ENCODE measurements at regions not wholly inside any gene's neighbourhood (a gene's known extent, or its start where the extent isn't known, plus 50 kb on each side); places are given as distances from the start of the nearest gene placed in this dataset.
"Not testable (repeated sequence)": the region's sequence is repeated elsewhere in the genome, so short reads cannot be mapped to it uniquely, and the experiment has no call there.

DNA sequence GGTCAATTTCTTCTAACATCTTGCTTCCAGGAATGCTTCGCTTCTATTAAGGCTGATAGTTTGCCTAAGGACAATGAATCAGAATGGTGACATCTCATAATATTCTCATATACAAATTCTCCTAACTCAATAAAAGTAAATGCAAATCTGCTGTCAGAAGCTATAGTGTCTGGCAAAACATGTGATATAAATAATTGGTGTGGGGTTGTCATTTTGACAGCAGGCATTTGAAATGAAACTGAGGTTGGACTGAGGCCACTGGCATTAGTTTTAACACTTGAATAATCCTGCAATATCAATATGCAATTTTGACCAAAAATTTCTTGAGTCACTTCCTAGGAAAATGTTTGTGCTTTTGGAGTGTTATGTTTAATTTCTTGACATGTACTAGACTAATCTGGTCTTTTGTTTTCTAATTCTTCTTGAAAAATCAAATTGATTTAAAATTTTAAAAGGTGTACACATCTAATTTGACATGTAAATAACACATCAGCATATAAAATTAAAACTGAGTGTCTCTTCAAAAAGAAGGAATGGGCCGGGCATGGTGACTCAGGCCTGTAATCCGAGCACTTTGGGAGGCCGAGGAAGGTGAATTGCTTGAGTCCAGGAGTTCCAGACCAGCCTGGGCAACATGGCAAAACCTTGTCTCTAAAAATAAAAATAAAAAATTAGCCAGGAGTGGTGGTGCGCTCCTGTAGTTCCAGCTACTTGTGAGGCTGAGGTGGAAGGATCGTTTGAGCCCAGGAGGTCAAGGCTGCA lies 92.3 kb upstream of the BTG1 start:
- intact Hi-C loops (cut with DNase I) = no loop called here
- TF ChIP-seq, protein P1, sequence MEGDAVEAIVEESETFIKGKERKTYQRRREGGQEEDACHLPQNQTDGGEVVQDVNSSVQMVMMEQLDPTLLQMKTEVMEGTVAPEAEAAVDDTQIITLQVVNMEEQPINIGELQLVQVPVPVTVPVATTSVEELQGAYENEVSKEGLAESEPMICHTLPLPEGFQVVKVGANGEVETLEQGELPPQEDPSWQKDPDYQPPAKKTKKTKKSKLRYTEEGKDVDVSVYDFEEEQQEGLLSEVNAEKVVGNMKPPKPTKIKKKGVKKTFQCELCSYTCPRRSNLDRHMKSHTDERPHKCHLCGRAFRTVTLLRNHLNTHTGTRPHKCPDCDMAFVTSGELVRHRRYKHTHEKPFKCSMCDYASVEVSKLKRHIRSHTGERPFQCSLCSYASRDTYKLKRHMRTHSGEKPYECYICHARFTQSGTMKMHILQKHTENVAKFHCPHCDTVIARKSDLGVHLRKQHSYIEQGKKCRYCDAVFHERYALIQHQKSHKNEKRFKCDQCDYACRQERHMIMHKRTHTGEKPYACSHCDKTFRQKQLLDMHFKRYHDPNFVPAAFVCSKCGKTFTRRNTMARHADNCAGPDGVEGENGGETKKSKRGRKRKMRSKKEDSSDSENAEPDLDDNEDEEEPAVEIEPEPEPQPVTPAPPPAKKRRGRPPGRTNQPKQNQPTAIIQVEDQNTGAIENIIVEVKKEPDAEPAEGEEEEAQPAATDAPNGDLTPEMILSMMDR (IDR thresholded peaks at IDR 0.05) = no peak
- TF ChIP-seq POLR2AphosphoS5 (IDR thresholded peaks at IDR 0.05) (no peak), POLR2A (IDR thresholded peaks at IDR 0.05; ENCODE audit: low read depth) (no peak), EP300 (IDR thresholded peaks at IDR 0.05) (no peak)
- no peaks in the 10 kb centered on the region for H3K27me3 ChIP-seq
- H3K9me3 ChIP-seq = no peaks in the 10 kb centered on the region
- no peaks in the 10 kb centered on the region for H3K36me3 ChIP-seq
- H3K4me3 ChIP-seq = no peak overlapping the region
- WGBS = 85% methylated on average over 6 of the region's 6 CpGs
- no peak overlapping the region for H3K27ac ChIP-seq (replicated peaks in 1 of 4)
- peaks cover under 1 to 4% (median 3%) of the 10 kb centered on the region in 4 donors for H3K4me1 ChIP-seq
- no peak for DNase-seq (ENCODE audit: extremely low spot score)

DNA sequence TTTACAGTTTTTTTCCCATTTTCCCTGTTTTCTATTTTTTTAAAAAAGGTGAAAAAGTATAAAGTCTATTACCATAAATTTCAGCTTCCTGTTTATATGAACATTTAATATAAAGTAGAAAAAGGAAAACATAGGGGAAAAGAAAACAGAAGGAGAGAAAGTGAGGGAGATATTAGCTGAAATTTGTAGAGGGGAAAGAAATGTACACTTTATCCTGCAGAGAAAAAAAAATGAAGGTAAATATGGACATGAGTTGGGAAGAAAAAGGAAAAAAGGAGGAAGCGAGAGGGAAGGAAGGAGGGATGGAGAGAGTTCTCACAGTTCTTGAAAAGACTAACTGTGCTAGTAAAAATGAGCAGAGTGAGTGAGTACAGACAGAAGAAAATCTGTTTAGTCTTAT lies 91.6 kb upstream of the BTG1 start:
- Histone ChIP-seq H3K27me3 (no peaks in the 10 kb centered on the region), H3K27ac (replicated peaks in 1 of 4) (no peak overlapping the region), H3K4me1 (no peaks in the 10 kb centered on the region), H3K4me3 (no peak overlapping the region), H3K36me3 (no peaks in the 10 kb centered on the region), H3K9me3 (no peaks in the 10 kb centered on the region)
- no peak for DNase-seq (ENCODE audit: extremely low spot score)
- no peak for TF ChIP-seq EP300 (IDR thresholded peaks at IDR 0.05)
- TF ChIP-seq, protein P1 (IDR thresholded peaks at IDR 0.05) = no peak
- no peak for TF ChIP-seq POLR2AphosphoS5 (IDR thresholded peaks at IDR 0.05)
- no peak for TF ChIP-seq POLR2A (IDR thresholded peaks at IDR 0.05; ENCODE audit: low read depth)
- WGBS = 91% methylated on average over 1 of the region's 1 CpG
- intact Hi-C loops (cut with DNase I) = no loop called here

DNA sequence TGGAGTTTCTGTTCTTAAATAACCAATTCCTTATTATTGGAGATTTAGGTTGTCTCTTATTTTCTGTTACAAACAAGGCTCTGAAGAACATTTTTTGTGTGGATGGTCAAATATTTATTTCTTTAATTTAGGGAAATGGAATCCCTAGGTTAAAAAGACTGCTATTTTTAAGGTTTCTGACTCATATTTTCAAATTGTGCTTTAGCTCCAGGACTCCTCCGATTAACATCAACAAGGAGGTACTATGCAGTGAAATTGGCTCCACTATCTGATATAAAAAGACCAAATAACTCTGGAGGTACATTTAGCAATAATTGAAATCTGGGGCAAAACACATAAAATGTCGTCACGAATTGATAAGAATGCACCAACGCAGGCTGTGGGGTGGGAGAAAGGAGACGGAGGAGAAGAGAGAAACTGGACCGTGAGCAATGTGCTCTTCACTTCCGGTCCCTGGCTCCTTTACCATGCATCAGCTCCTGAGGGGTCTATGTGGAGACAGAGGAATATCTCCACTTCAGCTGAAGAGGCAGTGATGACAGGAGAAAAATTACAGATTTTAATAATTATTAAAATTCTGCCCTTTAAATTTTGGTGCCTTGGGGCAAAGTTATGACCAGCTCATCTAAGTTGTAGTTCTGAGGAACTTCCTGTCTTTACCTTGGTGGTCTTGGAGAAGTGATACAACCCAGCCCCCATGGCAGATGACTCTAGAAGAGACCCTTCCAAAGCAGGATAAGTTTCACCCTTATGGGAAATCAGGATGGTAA lies 90.2 kb upstream of the BTG1 start:
- TF ChIP-seq POLR2A (IDR thresholded peaks at IDR 0.05; ENCODE audit: low read depth) = no peak
- no peak for TF ChIP-seq EP300 (IDR thresholded peaks at IDR 0.05)
- no peaks in the 10 kb centered on the region for H3K27me3 ChIP-seq
- no peak overlapping the region for H3K27ac ChIP-seq (replicated peaks in 1 of 4)
- H3K4me1 ChIP-seq = peaks cover 0 to 5% (median 0%) of the 10 kb centered on the region in 4 donors
- intact Hi-C loops (cut with DNase I) = no loop called here
- no peaks in the 10 kb centered on the region for H3K9me3 ChIP-seq
- 88% methylated on average over 7 of the region's 7 CpGs for WGBS
- no peaks in the 10 kb centered on the region for H3K36me3 ChIP-seq
- H3K4me3 ChIP-seq = no peak overlapping the region
- DNase-seq (ENCODE audit: extremely low spot score) = no peak

DNA sequence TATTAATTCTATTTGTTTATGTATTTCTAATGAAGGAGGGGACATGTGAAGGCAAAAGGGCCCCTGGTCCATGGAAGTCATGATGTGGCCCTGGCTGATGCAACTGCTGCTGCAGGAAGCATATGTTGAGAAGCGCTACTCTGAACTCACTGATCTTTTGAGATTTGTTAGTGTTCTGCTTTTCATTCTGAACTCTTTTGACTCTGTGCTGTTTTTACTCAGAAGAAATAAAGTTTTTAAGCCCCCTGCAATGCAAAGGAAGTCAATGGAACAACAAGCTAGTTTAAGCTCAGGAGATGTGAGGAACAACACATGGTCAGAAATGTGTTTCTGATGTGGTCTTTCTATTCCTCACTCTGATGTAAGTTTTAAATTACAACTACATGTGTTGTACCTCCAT lies 88.9 kb upstream of the BTG1 start:
- no peak for TF ChIP-seq POLR2A (IDR thresholded peaks at IDR 0.05; ENCODE audit: low read depth)
- TF ChIP-seq EP300 (IDR thresholded peaks at IDR 0.05) = no peak
- TF ChIP-seq POLR2AphosphoS5 (IDR thresholded peaks at IDR 0.05) = no peak
- TF ChIP-seq, protein P1 (IDR thresholded peaks at IDR 0.05) = no peak
- 95% methylated on average over 1 of the region's 1 CpG for WGBS
- Histone ChIP-seq H3K27me3 (no peaks in the 10 kb centered on the region), H3K4me3 (no peak overlapping the region), H3K27ac (replicated peaks in 1 of 4) (no peak overlapping the region), H3K9me3 (no peaks in the 10 kb centered on the region), H3K4me1 (peaks cover 0 to 6% (median 0%) of the 10 kb centered on the region in 4 donors), H3K36me3 (no peaks in the 10 kb centered on the region)
- DNase-seq (ENCODE audit: extremely low spot score) = no peak
- intact Hi-C loops (cut with DNase I) = no loop called here

DNA sequence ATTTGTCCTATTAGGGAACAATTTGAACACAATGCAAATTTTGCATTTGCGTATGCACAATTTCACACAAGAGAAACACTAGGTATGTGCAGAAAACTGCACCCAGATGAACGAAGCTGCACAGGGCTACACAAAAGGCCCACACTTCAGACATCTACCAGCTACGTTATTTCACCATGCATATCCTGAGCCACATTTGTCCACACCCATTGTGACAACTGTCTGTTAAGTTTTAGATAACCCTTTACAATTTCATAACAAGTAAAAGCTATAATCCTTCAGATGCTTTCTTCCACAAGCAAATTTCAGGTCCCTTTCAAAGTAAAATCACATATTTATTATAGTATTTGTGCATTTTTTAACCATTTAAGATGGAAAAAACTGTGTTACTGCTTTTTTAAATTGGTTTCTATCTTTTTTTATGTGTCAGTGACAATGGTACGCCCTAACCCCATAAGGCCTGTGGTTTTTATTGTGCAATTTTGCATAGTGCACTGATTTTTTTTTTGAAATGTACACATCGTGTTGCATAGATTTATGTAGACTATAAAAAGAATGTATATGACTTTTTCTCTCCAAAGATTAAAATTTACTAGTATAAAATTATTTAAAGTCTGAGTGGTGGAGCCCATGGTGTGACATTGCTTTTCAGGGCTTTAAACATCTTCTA lies 87.8 kb upstream of the BTG1 start:
- no peaks in the 10 kb centered on the region for H3K27me3 ChIP-seq
- no peaks in the 10 kb centered on the region for H3K9me3 ChIP-seq
- H3K4me1 ChIP-seq = peaks cover 0 to 6% (median 0%) of the 10 kb centered on the region in 4 donors
- intact Hi-C loops (cut with DNase I) = no loop called here
- H3K4me3 ChIP-seq = no peak overlapping the region
- no peak for DNase-seq (ENCODE audit: extremely low spot score)
- WGBS = 85% methylated on average over 5 of the region's 5 CpGs
- H3K27ac ChIP-seq (replicated peaks in 1 of 4) = no peak overlapping the region
- TF ChIP-seq POLR2AphosphoS5 (IDR thresholded peaks at IDR 0.05) (no peak), EP300 (IDR thresholded peaks at IDR 0.05) (no peak), POLR2A (IDR thresholded peaks at IDR 0.05; ENCODE audit: low read depth) (no peak)
- TF ChIP-seq, protein P1 (IDR thresholded peaks at IDR 0.05) = no peak
- no peaks in the 10 kb centered on the region for H3K36me3 ChIP-seq

DNA sequence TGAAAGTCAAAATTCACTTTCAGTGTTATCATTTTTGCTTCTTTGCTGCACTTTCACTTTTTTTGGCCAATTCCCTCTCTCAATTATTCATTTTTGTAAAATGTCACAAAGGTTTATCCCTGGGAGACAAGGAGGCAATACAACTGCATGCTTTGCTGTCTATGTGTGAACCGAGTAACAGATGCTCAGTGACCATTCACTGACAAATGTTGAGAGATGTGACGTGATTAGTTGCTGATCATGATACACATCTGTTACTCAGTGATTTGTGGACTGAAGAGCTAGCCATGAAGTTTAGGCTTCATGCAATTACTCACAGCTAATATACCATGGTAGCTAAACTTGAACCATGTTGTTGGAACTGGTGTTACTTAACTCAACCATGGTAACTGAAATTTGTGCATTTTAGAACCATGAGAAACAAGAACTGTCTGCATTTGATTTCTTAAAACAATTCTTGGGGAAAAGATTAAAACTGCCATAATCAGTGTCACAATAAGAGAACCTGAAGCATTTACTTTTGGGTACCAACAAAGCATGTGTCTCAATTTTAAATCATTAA lies 86.8 kb upstream of the BTG1 start:
- 29% methylated on average over 1 of the region's 2 CpGs for WGBS
- H3K4me1 ChIP-seq; H3K27me3 ChIP-seq; H3K9me3 ChIP-seq; H3K4me3 ChIP-seq; H3K36me3 ChIP-seq; H3K27ac ChIP-seq (replicated peaks in 1 of 4); intact Hi-C loops (cut with DNase I); DNase-seq (ENCODE audit: extremely low spot score): not testable (repeated sequence)

DNA sequence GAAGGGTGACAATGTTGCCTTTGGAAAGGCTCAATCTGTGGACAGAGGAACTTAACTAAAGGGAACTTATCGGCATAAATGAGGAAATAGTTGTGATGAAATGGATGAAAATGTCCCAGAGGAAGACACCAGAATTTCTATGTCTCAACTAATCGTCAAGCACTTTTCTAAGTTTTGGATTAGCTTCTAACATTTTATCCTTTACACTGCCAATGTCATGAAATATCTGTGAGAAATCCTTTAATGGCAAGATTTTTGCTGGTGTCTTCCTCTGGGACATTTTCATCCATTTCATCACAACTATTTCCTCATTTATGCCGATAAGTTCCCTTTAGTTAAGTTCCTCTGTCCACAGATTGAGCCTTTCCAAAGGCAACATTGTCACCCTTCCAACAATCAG lies 86.3 kb upstream of the BTG1 start:
- H3K27me3 ChIP-seq; H3K4me1 ChIP-seq; H3K4me3 ChIP-seq; H3K9me3 ChIP-seq; H3K27ac ChIP-seq (replicated peaks in 1 of 4); H3K36me3 ChIP-seq; intact Hi-C loops (cut with DNase I); DNase-seq (ENCODE audit: extremely low spot score): not testable (repeated sequence)
- WGBS = 48% methylated on average over 3 of the region's 3 CpGs
